ENCODE measurements at regions not wholly inside any gene's neighbourhood (a gene's known extent, or its start where the extent isn't known, plus 50 kb on each side); places are given as distances from the start of the nearest gene placed in this dataset.

GRCh38 chr21:28639737-28640136 is 352.9 kb downstream of the LTN1 start:
- no peak for TF ChIP-seq POLR2A (IDR thresholded peaks at IDR 0.05; ENCODE audit: low read length)
- TF ChIP-seq GATA1 (IDR thresholded peaks at IDR 0.05; ENCODE audit: low read depth, low read length), result no peak
- no peak for DNase-seq

GRCh38 chr21:28636752-28637691 is 355.7 kb downstream of the LTN1 start:
- no peak for TF ChIP-seq POLR2A (IDR thresholded peaks at IDR 0.05; ENCODE audit: low read length)
- no peak for TF ChIP-seq GATA1 (IDR thresholded peaks at IDR 0.05; ENCODE audit: low read depth, low read length)
- DNase-seq, result no peak

- no peak for TF ChIP-seq POLR2A (IDR thresholded peaks at IDR 0.05; ENCODE audit: low read length)
- no peak for TF ChIP-seq GATA1 (IDR thresholded peaks at IDR 0.05; ENCODE audit: low read depth, low read length)
- DNase-seq, result no peak
Observed at GRCh38 chr21:28635541-28635940, 357.1 kb downstream of the LTN1 start.

GRCh38 chr21:28633839-28634555 is 358.7 kb downstream of the LTN1 start:
- DNase-seq, result peak; percentile 9 to 11
- TF ChIP-seq GATA1 (IDR thresholded peaks at IDR 0.05; ENCODE audit: low read depth, low read length), result no peak
- TF ChIP-seq POLR2A (IDR thresholded peaks at IDR 0.05; ENCODE audit: low read length), result no peak

- DNase-seq, result no peak
- TF ChIP-seq POLR2A (IDR thresholded peaks at IDR 0.05; ENCODE audit: low read length) (no peak), GATA1 (IDR thresholded peaks at IDR 0.05; ENCODE audit: low read depth, low read length) (no peak)
Observed at GRCh38 chr21:28632755-28633408, 359.8 kb downstream of the LTN1 start.

- TF ChIP-seq POLR2A (IDR thresholded peaks at IDR 0.05; ENCODE audit: low read length) (no peak), GATA1 (IDR thresholded peaks at IDR 0.05; ENCODE audit: low read depth, low read length) (no peak)
- DNase-seq, result no peak
Observed at GRCh38 chr21:28627691-28628090, 365.0 kb downstream of the LTN1 start.

- TF ChIP-seq POLR2A (IDR thresholded peaks at IDR 0.05; ENCODE audit: low read length) (no peak), GATA1 (IDR thresholded peaks at IDR 0.05; ENCODE audit: low read depth, low read length) (no peak)
- DNase-seq, result no peak
Observed at GRCh38 chr21:28627261-28627660, 365.4 kb downstream of the LTN1 start.

GRCh38 chr21:28624626-28625025 is 368.1 kb downstream of the LTN1 start:
- TF ChIP-seq GATA1 (IDR thresholded peaks at IDR 0.05; ENCODE audit: low read depth, low read length) (no peak), POLR2A (IDR thresholded peaks at IDR 0.05; ENCODE audit: low read length) (no peak)
- no peak for DNase-seq

- TF ChIP-seq POLR2A (IDR thresholded peaks at IDR 0.05; ENCODE audit: low read length) (no peak), GATA1 (IDR thresholded peaks at IDR 0.05; ENCODE audit: low read depth, low read length) (no peak)
- no peak for DNase-seq
Observed at GRCh38 chr21:28617300-28617699, 375.4 kb downstream of the LTN1 start.

- no peak for DNase-seq
- TF ChIP-seq GATA1 (IDR thresholded peaks at IDR 0.05; ENCODE audit: low read depth, low read length), result no peak
- no peak for TF ChIP-seq POLR2A (IDR thresholded peaks at IDR 0.05; ENCODE audit: low read length)
Observed at GRCh38 chr21:28615276-28615675, 377.4 kb downstream of the LTN1 start.

- no peak for TF ChIP-seq GATA1 (IDR thresholded peaks at IDR 0.05; ENCODE audit: low read depth, low read length)
- TF ChIP-seq POLR2A (IDR thresholded peaks at IDR 0.05; ENCODE audit: low read length), result no peak
Observed at GRCh38 chr21:28614791-28615190, 377.9 kb downstream of the LTN1 start.

GRCh38 chr21:28608646-28609045 is 384.0 kb downstream of the LTN1 start:
- TF ChIP-seq POLR2A (IDR thresholded peaks at IDR 0.05; ENCODE audit: low read length) (no peak), GATA1 (IDR thresholded peaks at IDR 0.05; ENCODE audit: low read depth, low read length) (no peak)

More at GRCh38 chr21:28614791-28615190, 377.9 kb downstream of the LTN1 start:
- no peak for DNase-seq

GRCh38 chr21:28607545-28607944 is 385.1 kb downstream of the LTN1 start:
- TF ChIP-seq POLR2A (IDR thresholded peaks at IDR 0.05; ENCODE audit: low read length), result no peak
- no peak for TF ChIP-seq GATA1 (IDR thresholded peaks at IDR 0.05; ENCODE audit: low read depth, low read length)
- no peak for DNase-seq

More at GRCh38 chr21:28608646-28609045, 384.0 kb downstream of the LTN1 start:
- no peak for DNase-seq
